GM19467 (cell line): ENCODE measurements at regions not wholly inside any gene's neighbourhood (a gene's known extent, or its start where the extent isn't known, plus 50 kb on each side); places are given as distances from the start of the nearest gene placed in this dataset.
"Not testable (repeated sequence)": the region's sequence is repeated elsewhere in the genome, so short reads cannot be mapped to it uniquely, and the experiment has no call there.

Experiments used
- ATAC-seq: cut with Tn5 transposase; IDR thresholded peaks from one replicate; pipeline ENCODE4 v1.9.1; 2021; ENCODE audit warnings: mild to moderate bottlenecking, moderate library complexity; ENCODE audit not compliant: unreplicated experiment

GRCh38 chr12:73902260-73902659, 635.4 kb upstream of the ATXN7L3B start:
- ATAC-seq: no peak

GRCh38 chr12:73906757-73907156, 630.9 kb upstream of the ATXN7L3B start:
- ATAC-seq: no peak

GRCh38 chr12:73935817-73936216, 601.8 kb upstream of the ATXN7L3B start:
- ATAC-seq: no peak

GRCh38 chr12:73947326-73948026, 590.2 kb upstream of the ATXN7L3B start:
- no peak for ATAC-seq

- no peak for ATAC-seq
Measured at GRCh38 chr12:73950507-73950906, 587.1 kb upstream of the ATXN7L3B start.

GRCh38 chr12:73951956-73952703, 585.5 kb upstream of the ATXN7L3B start:
- no peak for ATAC-seq

- no peak for ATAC-seq
Measured at GRCh38 chr12:73964641-73965040, 573.0 kb upstream of the ATXN7L3B start.

GRCh38 chr12:73973486-73973885, 564.1 kb upstream of the ATXN7L3B start:
- ATAC-seq: no peak

GRCh38 chr12:73984552-73984951, 553.1 kb upstream of the ATXN7L3B start:
- no peak for ATAC-seq

GRCh38 chr12:73991138-73991537, 546.5 kb upstream of the ATXN7L3B start:
- ATAC-seq: no peak

- ATAC-seq: no peak
Measured at GRCh38 chr12:73998894-73999293, 538.7 kb upstream of the ATXN7L3B start.

GRCh38 chr12:74015118-74015517, 522.5 kb upstream of the ATXN7L3B start:
- ATAC-seq: no peak

GRCh38 chr12:74016324-74016723, 521.3 kb upstream of the ATXN7L3B start:
- ATAC-seq: not testable (repeated sequence)

GRCh38 chr12:74018849-74019248, 518.8 kb upstream of the ATXN7L3B start:
- ATAC-seq: no peak

GRCh38 chr12:74021937-74022336, 515.7 kb upstream of the ATXN7L3B start:
- peak; percentile 100 for ATAC-seq

- ATAC-seq: no peak
Measured at GRCh38 chr12:74031045-74031444, 506.6 kb upstream of the ATXN7L3B start.

GRCh38 chr12:74033531-74033930, 504.1 kb upstream of the ATXN7L3B start:
- ATAC-seq: no peak

GRCh38 chr12:74039138-74039537, 498.5 kb upstream of the ATXN7L3B start:
- not testable (repeated sequence) for ATAC-seq

- no peak for ATAC-seq
Measured at GRCh38 chr12:74043343-74043742, 494.3 kb upstream of the ATXN7L3B start.

- no peak for ATAC-seq
Measured at GRCh38 chr12:74049348-74049747, 488.3 kb upstream of the ATXN7L3B start.

- ATAC-seq: no peak
Measured at GRCh38 chr12:74051848-74052247, 485.8 kb upstream of the ATXN7L3B start.

GRCh38 chr12:74066476-74066875, 471.2 kb upstream of the ATXN7L3B start:
- ATAC-seq: no peak
